Gastrocnemius medialis (tissue), 4 donors: ENCODE measurements at regions not wholly inside any gene's neighbourhood (a gene's known extent, or its start where the extent isn't known, plus 50 kb on each side); places are given as distances from the start of the nearest gene placed in this dataset.

Experiments
- ATAC-seq, 2 donors: fragments of 150-250 bp; one replicate each; pipeline ENCODE4 v1.9.1; 2016
- DNase-seq, 2 donors: peaks; one replicate each; pipeline ENCODE4 v3.0.0-alpha.2; 2019
- H3K27ac ChIP-seq, 4 donors: fragments of 200-600 bp; sonication (generic); 1 replicate in 1 of 4; 2 replicates in 3 of 4; pipeline ENCODE4 v1.5.1; 2016 to 2018; ENCODE audit warnings: mild to moderate bottlenecking in 2 of 4, moderate library complexity in 1 of 4
- H3K27me3 ChIP-seq, 3 donors: fragments of 200-600 bp; sonication (generic) in 2 of 3; 1 replicate in 1 of 3; 2 replicates in 2 of 3; pipeline versions ENCODE4 v1.5.1 to v1.6.0; 2016 to 2019; ENCODE audit warnings: mild to moderate bottlenecking in 1 of 3, moderate library complexity in 1 of 3
- H3K36me3 ChIP-seq, 2 donors: fragments of 200-600 bp; sonication (generic) in 1 of 2; one replicate each; pipeline ENCODE4 v1.5.1; 2017 to 2018
- H3K4me1 ChIP-seq, 2 donors: fragments of 200-600 bp; sonication (generic) in 1 of 2; one replicate each; pipeline ENCODE4 v1.5.1; 2016 to 2017; ENCODE audit warnings: mild to moderate bottlenecking in 2 of 2
- H3K4me3 ChIP-seq, 4 donors: fragments of 200-600 bp; sonication (generic) in 3 of 4; 1 replicate in 1 of 4; 2 replicates in 3 of 4; pipeline ENCODE4 v1.5.1; 2016 to 2019; ENCODE audit warnings: mild to moderate bottlenecking in 2 of 4
- H3K9me3 ChIP-seq, 3 donors: fragments of 200-600 bp; sonication (generic) in 2 of 3; 1 replicate in 1 of 3; 2 replicates in 2 of 3; pipeline ENCODE4 v1.5.1; 2016 to 2019
- POLR2A ChIP-seq, 2 donors: fragments of 450-650 bp; IDR thresholded peaks; one replicate each; pipeline ENCODE4 v1.6.1; 2017; ENCODE audit warnings: antibody characterized with exemption in 2 of 2, mild to moderate bottlenecking in 2 of 2, moderate library complexity in 2 of 2
- in situ Hi-C, 4 donors: fragments of 200-750 bp; cut with MboI; loops; one replicate each; pipeline versions ENCODE4 v1.15.0 to v1.8.0; 2017; ENCODE audit warnings: low sequenced_read_pairs in 4 of 4
- intact Hi-C: fragments of 100-400 bp; cut with DNase I; formaldehyde crosslinking; loops from one replicate; pipeline ENCODE4 v1.15.1; 2023; ENCODE audit warnings: low total_unique reads
- TF ChIP-seq, protein P1 (sequence below), 5 experiments: fragments of 450-650 bp in 3 of 5; fragments of 200-600 bp in 2 of 5; sonication (generic) in 2 of 5; IDR thresholded peaks in 4 of 5; conservative IDR thresholded peaks in 1 of 5; 1 replicate in 4 of 5; 2 replicates in 1 of 5; pipeline ENCODE4 v1.5.1; 2016 to 2019; ENCODE audit warnings: antibody characterized with exemption in 5 of 5, mild to moderate bottlenecking in 3 of 5, moderate library complexity in 3 of 5

DNA sequence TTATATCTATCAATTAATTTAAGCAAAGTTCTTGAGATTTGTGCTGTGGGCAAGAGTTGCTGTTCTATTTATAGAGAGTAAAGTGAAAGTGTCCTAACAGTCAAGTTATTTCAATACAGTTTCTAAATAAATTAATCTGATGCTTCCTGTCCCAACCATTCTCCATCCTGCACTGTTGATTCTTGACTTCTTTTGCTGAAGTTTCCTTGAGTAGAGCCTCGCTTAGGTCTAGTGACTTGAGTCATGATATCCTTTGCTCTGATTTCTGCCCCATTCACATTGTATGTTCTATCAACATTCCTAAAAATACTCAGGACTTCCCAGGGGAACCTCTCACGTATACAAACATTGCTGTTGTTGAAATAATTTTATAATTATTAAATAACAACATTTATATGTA, 498.4 kb upstream of the ALCAM start:
- no peaks in the 10 kb centered on the region for H3K9me3 ChIP-seq
- no peaks in the 10 kb centered on the region for H3K36me3 ChIP-seq
- DNase-seq (no peak), ATAC-seq (no peak)
- intact Hi-C loops (no loop called here), in situ Hi-C loops (no loop called here)
- H3K4me3 ChIP-seq, result no peak overlapping the region
- H3K27me3 ChIP-seq, result no peaks in the 10 kb centered on the region
- H3K4me1 ChIP-seq, result no peaks in the 10 kb centered on the region
- no peak overlapping the region for H3K27ac ChIP-seq
- TF ChIP-seq POLR2A (IDR thresholded peaks at IDR 0.05), result no peak
- TF ChIP-seq, protein P1, sequence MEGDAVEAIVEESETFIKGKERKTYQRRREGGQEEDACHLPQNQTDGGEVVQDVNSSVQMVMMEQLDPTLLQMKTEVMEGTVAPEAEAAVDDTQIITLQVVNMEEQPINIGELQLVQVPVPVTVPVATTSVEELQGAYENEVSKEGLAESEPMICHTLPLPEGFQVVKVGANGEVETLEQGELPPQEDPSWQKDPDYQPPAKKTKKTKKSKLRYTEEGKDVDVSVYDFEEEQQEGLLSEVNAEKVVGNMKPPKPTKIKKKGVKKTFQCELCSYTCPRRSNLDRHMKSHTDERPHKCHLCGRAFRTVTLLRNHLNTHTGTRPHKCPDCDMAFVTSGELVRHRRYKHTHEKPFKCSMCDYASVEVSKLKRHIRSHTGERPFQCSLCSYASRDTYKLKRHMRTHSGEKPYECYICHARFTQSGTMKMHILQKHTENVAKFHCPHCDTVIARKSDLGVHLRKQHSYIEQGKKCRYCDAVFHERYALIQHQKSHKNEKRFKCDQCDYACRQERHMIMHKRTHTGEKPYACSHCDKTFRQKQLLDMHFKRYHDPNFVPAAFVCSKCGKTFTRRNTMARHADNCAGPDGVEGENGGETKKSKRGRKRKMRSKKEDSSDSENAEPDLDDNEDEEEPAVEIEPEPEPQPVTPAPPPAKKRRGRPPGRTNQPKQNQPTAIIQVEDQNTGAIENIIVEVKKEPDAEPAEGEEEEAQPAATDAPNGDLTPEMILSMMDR (IDR thresholded peaks at IDR 0.05 in 4 of 5, conservative IDR thresholded peaks at IDR 0.05 in 1 of 5), result no peak

DNA sequence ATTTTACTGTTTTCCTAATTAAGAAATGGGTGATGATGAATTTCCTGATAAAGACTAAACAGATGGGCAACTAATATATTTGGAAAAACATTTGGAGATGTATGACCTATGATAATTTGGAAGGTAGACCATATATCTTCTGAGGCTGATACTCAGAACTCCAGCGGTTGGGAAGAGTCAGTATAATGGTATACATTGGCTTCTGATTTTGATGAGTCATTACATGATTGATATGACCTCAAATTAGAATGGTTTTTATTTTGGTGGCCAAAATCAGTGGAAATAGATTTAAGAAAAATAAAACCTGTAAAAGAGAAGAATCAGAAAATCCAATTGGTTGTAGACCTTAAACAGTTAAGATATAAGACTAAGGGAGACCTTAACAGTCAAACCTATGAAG, 496.4 kb upstream of the ALCAM start:
- TF ChIP-seq, protein P1 (IDR thresholded peaks at IDR 0.05 in 4 of 5, conservative IDR thresholded peaks at IDR 0.05 in 1 of 5), result no peak
- TF ChIP-seq POLR2A (IDR thresholded peaks at IDR 0.05), result no peak
- no peaks in the 10 kb centered on the region for H3K27me3 ChIP-seq
- no peak for ATAC-seq
- no peaks in the 10 kb centered on the region for H3K9me3 ChIP-seq
- no peak overlapping the region for H3K27ac ChIP-seq
- no peaks in the 10 kb centered on the region for H3K36me3 ChIP-seq
- in situ Hi-C loops (no loop called here), intact Hi-C loops (no loop called here)
- DNase-seq, result no peak
- H3K4me3 ChIP-seq, result no peak overlapping the region
- H3K4me1 ChIP-seq, result no peaks in the 10 kb centered on the region

DNA sequence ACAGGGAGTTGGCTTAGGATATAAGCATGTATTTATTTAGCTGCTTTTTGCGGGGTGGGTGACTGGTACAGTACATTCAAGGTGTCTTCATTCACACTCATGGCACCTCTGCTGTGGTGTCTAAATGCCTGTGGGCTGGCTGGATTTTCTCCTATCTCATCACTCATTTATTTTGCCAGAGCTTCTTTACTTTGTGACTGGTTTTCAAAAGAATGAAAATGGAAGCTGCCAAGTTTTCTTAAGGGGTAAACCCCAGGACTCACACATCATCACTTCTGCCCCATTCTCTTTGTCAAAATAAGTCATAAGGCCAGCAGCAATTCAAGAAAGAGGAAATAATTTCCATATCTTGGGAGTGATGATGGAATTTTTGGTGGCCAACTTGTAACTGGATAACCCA, 493.4 kb upstream of the ALCAM start:
- ATAC-seq (no peak), DNase-seq (no peak)
- Histone ChIP-seq H3K27ac (no peak overlapping the region), H3K27me3 (no peaks in the 10 kb centered on the region), H3K4me1 (no peaks in the 10 kb centered on the region), H3K9me3 (no peaks in the 10 kb centered on the region), H3K36me3 (no peaks in the 10 kb centered on the region), H3K4me3 (no peak overlapping the region)
- intact Hi-C loops, result no loop called here
- in situ Hi-C loops, result no loop called here
- TF ChIP-seq, protein P1 (IDR thresholded peaks at IDR 0.05 in 4 of 5, conservative IDR thresholded peaks at IDR 0.05 in 1 of 5), result no peak
- no peak for TF ChIP-seq POLR2A (IDR thresholded peaks at IDR 0.05)

DNA sequence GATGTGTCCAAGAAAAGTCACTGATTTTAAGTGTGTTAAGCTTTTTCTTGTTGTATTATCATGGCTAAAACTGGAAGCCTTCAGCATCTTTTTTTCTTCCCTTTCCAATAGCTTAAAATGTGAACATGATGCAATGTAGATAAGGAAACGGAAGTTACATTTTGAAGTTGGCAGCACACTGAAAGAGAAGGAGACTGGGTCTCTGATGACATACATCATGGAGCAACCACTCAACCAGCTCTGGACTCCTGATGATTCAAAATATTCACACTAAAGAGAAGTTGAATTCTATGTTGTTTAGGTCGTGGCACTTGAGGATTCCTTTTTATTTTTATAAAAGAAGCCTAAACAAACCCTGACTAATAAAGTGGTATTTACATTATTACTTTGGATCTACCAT, 488.3 kb upstream of the ALCAM start:
- Histone ChIP-seq H3K27ac (no peak overlapping the region), H3K4me3 (no peak overlapping the region), H3K4me1 (no peaks in the 10 kb centered on the region), H3K27me3 (no peaks in the 10 kb centered on the region), H3K9me3 (no peaks in the 10 kb centered on the region), H3K36me3 (no peaks in the 10 kb centered on the region)
- ATAC-seq (no peak), DNase-seq (no peak)
- TF ChIP-seq POLR2A (IDR thresholded peaks at IDR 0.05), result no peak
- TF ChIP-seq, protein P1 (IDR thresholded peaks at IDR 0.05 in 4 of 5, conservative IDR thresholded peaks at IDR 0.05 in 1 of 5), result no peak
- intact Hi-C loops (no loop called here), in situ Hi-C loops (no loop called here)

- H3K4me1 ChIP-seq, result no peaks in the 10 kb centered on the region
- no peak overlapping the region for H3K4me3 ChIP-seq
- H3K36me3 ChIP-seq, result no peaks in the 10 kb centered on the region
- in situ Hi-C loops (no loop called here), intact Hi-C loops (no loop called here)
- H3K9me3 ChIP-seq, result no peaks in the 10 kb centered on the region
- no peak for DNase-seq
- H3K27me3 ChIP-seq, result no peaks in the 10 kb centered on the region
- no peak for ATAC-seq
- TF ChIP-seq, protein P1 (IDR thresholded peaks at IDR 0.05 in 4 of 5, conservative IDR thresholded peaks at IDR 0.05 in 1 of 5), result no peak
- no peak for TF ChIP-seq POLR2A (IDR thresholded peaks at IDR 0.05)
- H3K27ac ChIP-seq, result no peak overlapping the region
Observed at GRCh38 chr3:104879919-104880318, 486.8 kb upstream of the ALCAM start.
